ENCODE measurements at regions not wholly inside any gene's neighbourhood (a gene's known extent, or its start where the extent isn't known, plus 50 kb on each side); places are given as distances from the start of the nearest gene placed in this dataset.

- no peak overlapping the region for H3K4me3 Mint-ChIP-seq
- H3K36me3 Mint-ChIP-seq (ENCODE audit: low read depth) = no peaks in the 10 kb centered on the region
- H3K4me1 Mint-ChIP-seq = no peaks in the 10 kb centered on the region
- no peak overlapping the region for H3K27ac Mint-ChIP-seq
- no peaks in the 10 kb centered on the region for H3K9me3 Mint-ChIP-seq
- H3K27me3 Mint-ChIP-seq (ENCODE audit: low read depth) = peaks cover 4% of the 10 kb centered on the region
- no peak for TF ChIP-seq CTCF (IDR thresholded peaks at IDR 0.05; ENCODE audit: unreplicated experiment in 3 of 3)
Observed at GRCh38 chr10:33463011-33463410, 128.5 kb upstream of the NRP1 start.

- H3K27ac Mint-ChIP-seq = no peak overlapping the region
- no peak overlapping the region for H3K4me3 Mint-ChIP-seq
- TF ChIP-seq CTCF (IDR thresholded peaks at IDR 0.05; ENCODE audit: unreplicated experiment in 3 of 3) = no peak
- H3K27me3 Mint-ChIP-seq (ENCODE audit: low read depth) = peaks cover 2% of the 10 kb centered on the region
- H3K9me3 Mint-ChIP-seq = no peaks in the 10 kb centered on the region
- H3K4me1 Mint-ChIP-seq = no peaks in the 10 kb centered on the region
- H3K36me3 Mint-ChIP-seq (ENCODE audit: low read depth) = no peaks in the 10 kb centered on the region
Observed at GRCh38 chr10:33461295-33461640, 126.8 kb upstream of the NRP1 start.

GRCh38 chr10:33460505-33461294 is 126.2 kb upstream of the NRP1 start:
- no peaks in the 10 kb centered on the region for H3K4me1 Mint-ChIP-seq
- H3K27me3 Mint-ChIP-seq (ENCODE audit: low read depth) = no peaks in the 10 kb centered on the region
- no peaks in the 10 kb centered on the region for H3K9me3 Mint-ChIP-seq
- no peak overlapping the region for H3K4me3 Mint-ChIP-seq
- no peak for TF ChIP-seq CTCF (IDR thresholded peaks at IDR 0.05; ENCODE audit: unreplicated experiment in 3 of 3)
- no peaks in the 10 kb centered on the region for H3K36me3 Mint-ChIP-seq (ENCODE audit: low read depth)
- H3K27ac Mint-ChIP-seq = peak overlapping the region in 1 of 3 experiments; percentile 2

GRCh38 chr10:33459602-33460001 is 125.1 kb upstream of the NRP1 start:
- Mint-ChIP-seq H3K36me3 (ENCODE audit: low read depth) (no peaks in the 10 kb centered on the region), H3K27me3 (ENCODE audit: low read depth) (no peaks in the 10 kb centered on the region), H3K9me3 (no peaks in the 10 kb centered on the region), H3K27ac (no peak overlapping the region), H3K4me3 (no peak overlapping the region), H3K4me1 (no peaks in the 10 kb centered on the region)
- TF ChIP-seq CTCF (IDR thresholded peaks at IDR 0.05; ENCODE audit: unreplicated experiment in 3 of 3) = no peak

GRCh38 chr10:33455029-33455428 is 120.6 kb upstream of the NRP1 start:
- Mint-ChIP-seq H3K27ac (no peak overlapping the region), H3K4me3 (no peak overlapping the region), H3K4me1 (no peaks in the 10 kb centered on the region), H3K36me3 (ENCODE audit: low read depth) (peaks cover 6% of the 10 kb centered on the region), H3K9me3 (peaks cover 6% of the 10 kb centered on the region), H3K27me3 (ENCODE audit: low read depth) (no peaks in the 10 kb centered on the region)
- no peak for TF ChIP-seq CTCF (IDR thresholded peaks at IDR 0.05; ENCODE audit: unreplicated experiment in 3 of 3)

- Mint-ChIP-seq H3K27me3 (ENCODE audit: low read depth) (no peaks in the 10 kb centered on the region), H3K4me1 (no peaks in the 10 kb centered on the region), H3K27ac (no peak overlapping the region), H3K36me3 (ENCODE audit: low read depth) (peaks cover 6% of the 10 kb centered on the region), H3K9me3 (peaks cover 6% of the 10 kb centered on the region), H3K4me3 (no peak overlapping the region)
- TF ChIP-seq CTCF (IDR thresholded peaks at IDR 0.05; ENCODE audit: unreplicated experiment in 3 of 3) = no peak
Observed at GRCh38 chr10:33454554-33454953, 120.1 kb upstream of the NRP1 start.

Measured in nephron (organoid).